Liver (tissue), 8 donors: ENCODE measurements at regions not wholly inside any gene's neighbourhood (a gene's known extent, or its start where the extent isn't known, plus 50 kb on each side); places are given as distances from the start of the nearest gene placed in this dataset.

Experiments used
- DNase-seq: peaks from one replicate; pipeline ENCODE4 v3.0.0-alpha.2; 2017; ENCODE audit warnings: low spot score
- H3K27ac ChIP-seq, 2 donors: one replicate each; pipeline ENCODE4 v1.7.0; 2013; ENCODE audit warnings: inconsistent platforms in 2 of 2, low read length in 2 of 2, control low read depth in 1 of 2, low read depth in 1 of 2, mild to moderate bottlenecking in 1 of 2
- H3K27me3 ChIP-seq, 4 donors: one replicate each; pipeline versions ENCODE4 v1.6.1 to v1.7.0; 2013; ENCODE audit warnings: low read length in 3 of 4, inconsistent platforms in 1 of 4, mild to moderate bottlenecking in 1 of 4, moderate library complexity in 1 of 4; ENCODE audit not compliant: control insufficient read depth in 4 of 4, insufficient read depth in 4 of 4
- H3K36me3 ChIP-seq, 4 donors: one replicate each; pipeline versions ENCODE4 v1.6.1 to v1.7.0; 2013; ENCODE audit warnings: low read length in 3 of 4, mild to moderate bottlenecking in 3 of 4, low read depth in 1 of 4, moderate library complexity in 1 of 4; ENCODE audit not compliant: control insufficient read depth in 4 of 4, insufficient read depth in 3 of 4
- H3K4me1 ChIP-seq, 4 donors: one replicate each; pipeline versions ENCODE4 v1.6.1 to v1.7.0; 2013; ENCODE audit warnings: low read length in 3 of 4, mild to moderate bottlenecking in 3 of 4, moderate library complexity in 1 of 4; ENCODE audit not compliant: control insufficient read depth in 4 of 4, insufficient read depth in 4 of 4
- H3K4me3 ChIP-seq, 3 donors: one replicate each; pipeline versions ENCODE4 v1.6.1 to v1.7.0; 2013; ENCODE audit warnings: low read length in 3 of 3, control low read depth in 1 of 3, low read depth in 1 of 3, mild to moderate bottlenecking in 1 of 3
- H3K9ac ChIP-seq, 2 donors: one replicate each; pipeline ENCODE4 v1.7.0; 2013; ENCODE audit warnings: low read length in 2 of 2, mild to moderate bottlenecking in 2 of 2, moderate library complexity in 2 of 2, control low read depth in 1 of 2, low read depth in 1 of 2
- H3K9me3 ChIP-seq, 4 donors: one replicate each; pipeline versions ENCODE4 v1.6.1 to v1.7.0; 2013; ENCODE audit warnings: low read length in 3 of 4; ENCODE audit not compliant: control insufficient read depth in 4 of 4
- EGR1 ChIP-seq, 2 donors: IDR thresholded peaks; 2 replicates each; pipeline ENCODE4 v1.6.1; 2016 to 2018; ENCODE audit warnings: antibody characterized with exemption in 2 of 2, low read depth in 2 of 2
- FOXA1 ChIP-seq: IDR thresholded peaks from 2 replicates; pipeline ENCODE4 v1.6.1; 2016; ENCODE audit warnings: antibody characterized with exemption
- FOXA2 ChIP-seq: IDR thresholded peaks from 2 replicates; pipeline ENCODE4 v1.6.1; 2016; ENCODE audit warnings: antibody characterized with exemption
- GABPA ChIP-seq, 2 donors: IDR thresholded peaks in 1 of 2; conservative IDR thresholded peaks in 1 of 2; 2 replicates each; pipeline ENCODE4 v1.6.1; 2016; ENCODE audit warnings: antibody characterized with exemption in 2 of 2, mild to moderate bottlenecking in 1 of 2, moderate library complexity in 1 of 2
- HNF4A ChIP-seq, 2 donors: conservative IDR thresholded peaks; 2 replicates each; pipeline ENCODE4 v1.6.1; 2016; ENCODE audit warnings: antibody characterized with exemption in 2 of 2, mild to moderate bottlenecking in 2 of 2
- HNF4G ChIP-seq: IDR thresholded peaks from 2 replicates; pipeline ENCODE4 v1.6.1; 2016; ENCODE audit warnings: antibody characterized with exemption
- JUND ChIP-seq, 2 donors: IDR thresholded peaks; 2 replicates each; pipeline ENCODE4 v1.6.1; 2016; ENCODE audit warnings: antibody characterized with exemption in 2 of 2
- NR2F2 ChIP-seq: IDR thresholded peaks from 2 replicates; pipeline ENCODE4 v1.6.1; 2016; ENCODE audit warnings: antibody characterized with exemption
- RAD21 ChIP-seq, 2 donors: IDR thresholded peaks; 2 replicates each; pipeline ENCODE4 v1.6.1; 2016; ENCODE audit warnings: antibody characterized with exemption in 2 of 2, mild to moderate bottlenecking in 2 of 2
- RXRA ChIP-seq, 2 donors: IDR thresholded peaks; 2 replicates each; pipeline ENCODE4 v1.6.1; 2017 to 2018; ENCODE audit warnings: antibody characterized with exemption in 2 of 2, mild to moderate bottlenecking in 1 of 2
- SP1 ChIP-seq: IDR thresholded peaks from 2 replicates; pipeline ENCODE4 v1.6.1; 2018; ENCODE audit warnings: antibody characterized with exemption, mild to moderate bottlenecking
- TAF1 ChIP-seq: conservative IDR thresholded peaks from 2 replicates; pipeline ENCODE4 v1.6.1; 2016; ENCODE audit warnings: antibody characterized with exemption, mild to moderate bottlenecking
- YY1 ChIP-seq: IDR thresholded peaks from 2 replicates; pipeline ENCODE4 v1.6.1; 2016; ENCODE audit warnings: antibody characterized with exemption, mild to moderate bottlenecking
- WGBS: extraction: QIAGEN DNeasy Blood & Tissue Kit; methylation state at CpG from one replicate; pipeline ENCODE4 v1.1.7; 2013; 5-methylcytosine and 5-hydroxymethylcytosine counted together
- TF ChIP-seq, protein P1 (sequence below): IDR thresholded peaks from 2 replicates; pipeline ENCODE4 v1.6.1; 2016; ENCODE audit warnings: antibody characterized with exemption
- TF ChIP-seq, protein P2 (sequence below): IDR thresholded peaks from 2 replicates; pipeline ENCODE4 v1.6.1; 2016; ENCODE audit warnings: antibody characterized with exemption, mild to moderate bottlenecking
- TF ChIP-seq, protein P3 (sequence below): IDR thresholded peaks from 2 replicates; pipeline ENCODE4 v1.6.1; 2016; ENCODE audit warnings: antibody characterized with exemption
- TF ChIP-seq, protein P4 (sequence below): fragments of 150-350 bp; IDR thresholded peaks from 2 replicates; pipeline ENCODE4 v1.5.1; 2017; ENCODE audit warnings: improper control_type of control experiment, low read depth, low read length; ENCODE audit not compliant: missing input control
- TF ChIP-seq, protein P5 (sequence below): IDR thresholded peaks from 2 replicates; pipeline ENCODE4 v1.6.1; 2016; ENCODE audit warnings: antibody characterized with exemption
- donor health status: healthy.
- donor health status: healthy.
- donor health status: healthy.
- donor health status: healthy.
- donor health status: healthy.

DNA sequence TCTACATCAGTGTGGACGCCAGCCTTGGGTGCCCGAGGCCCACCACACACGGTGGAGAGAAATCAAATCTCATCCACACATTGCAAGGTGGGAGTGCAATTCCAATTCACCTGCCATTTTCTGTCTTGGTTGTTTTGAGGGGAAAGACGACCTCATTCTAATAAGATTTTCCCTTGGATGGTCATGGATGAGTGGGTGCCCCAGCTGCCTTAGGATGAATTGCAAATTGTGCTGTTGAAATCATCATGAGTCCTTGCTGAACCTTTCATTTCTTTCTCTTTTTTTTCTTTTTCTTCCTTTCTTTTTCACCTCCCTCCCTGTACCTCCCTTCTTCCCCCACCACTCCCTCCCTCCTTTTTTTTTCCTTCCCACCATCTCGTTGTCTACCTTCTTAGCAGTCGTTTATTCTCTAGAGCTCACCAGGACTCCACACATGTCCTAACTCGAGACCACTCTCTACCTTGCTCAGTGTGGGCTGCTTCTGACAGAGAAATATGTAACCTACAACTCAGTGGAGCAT lies 266.9 kb upstream of the NFE2L3 start:
- Histone ChIP-seq H3K9ac (no peak overlapping the region), H3K4me3 (no peak overlapping the region)

DNA sequence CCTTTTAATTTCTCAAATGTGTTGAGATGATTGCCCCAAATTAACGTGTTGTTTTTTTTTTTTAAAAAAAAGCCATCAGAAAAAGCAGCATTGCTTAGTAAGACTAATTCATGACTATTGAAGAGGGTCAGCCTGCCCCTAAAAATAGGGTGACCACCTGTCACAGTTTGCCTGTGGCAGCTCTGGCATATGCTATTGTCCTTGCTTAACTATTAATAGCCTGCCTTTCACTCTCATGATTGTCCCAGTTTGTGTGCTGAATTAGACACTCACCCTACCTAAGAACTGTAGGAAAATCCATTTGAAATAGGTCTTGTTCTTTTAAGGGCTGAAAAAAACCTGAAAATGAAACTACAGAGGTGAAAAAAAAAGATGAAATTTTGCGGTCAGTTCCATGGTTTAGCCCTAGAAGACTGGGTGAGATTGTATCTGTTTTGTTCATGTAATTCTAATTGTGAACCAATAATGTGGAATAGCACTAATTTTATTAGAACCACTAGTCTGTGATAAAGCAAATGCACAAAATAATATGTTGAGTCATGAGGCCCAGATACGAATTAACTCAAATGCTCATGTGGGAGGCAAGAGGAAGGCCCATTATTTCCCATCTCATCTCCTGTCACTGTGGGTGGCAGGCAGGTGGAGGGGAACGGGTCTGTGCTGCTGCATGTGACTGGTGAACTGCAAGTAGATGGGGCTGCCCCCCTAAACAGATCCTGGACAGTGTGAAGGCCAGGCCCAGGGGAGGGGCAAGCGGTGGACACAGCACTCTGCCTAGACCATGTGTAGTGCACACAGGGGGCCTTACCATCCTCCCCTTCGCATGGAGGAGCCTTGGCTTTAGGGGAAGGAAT lies 265.4 kb upstream of the NFE2L3 start:
- H3K9ac ChIP-seq: no peak overlapping the region
- H3K4me3 ChIP-seq: no peak overlapping the region
- H3K9me3 ChIP-seq: no peaks in the 10 kb centered on the region
- no peaks in the 10 kb centered on the region for H3K36me3 ChIP-seq
- H3K4me1 ChIP-seq: no peaks in the 10 kb centered on the region
- H3K27me3 ChIP-seq: peaks cover 0 to 18% (median 4%) of the 10 kb centered on the region in 4 donors
- no peak overlapping the region for H3K27ac ChIP-seq
- DNase-seq: no peak
- WGBS: 79% methylated on average over 6 of the region's 6 CpGs
- TF ChIP-seq EGR1 (IDR thresholded peaks at IDR 0.05; ENCODE audit: low read depth in 2 of 2): no peak
- no peak for TF ChIP-seq GABPA (IDR thresholded peaks at IDR 0.05 in 1 of 2, conservative IDR thresholded peaks at IDR 0.05 in 1 of 2)
- no peak for TF ChIP-seq YY1
- TF ChIP-seq SP1: no peak
- TF ChIP-seq, protein P1, sequence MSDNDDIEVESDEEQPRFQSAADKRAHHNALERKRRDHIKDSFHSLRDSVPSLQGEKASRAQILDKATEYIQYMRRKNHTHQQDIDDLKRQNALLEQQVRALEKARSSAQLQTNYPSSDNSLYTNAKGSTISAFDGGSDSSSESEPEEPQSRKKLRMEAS: no peak
- TF ChIP-seq NR2F2: no peak
- TF ChIP-seq, protein P2, sequence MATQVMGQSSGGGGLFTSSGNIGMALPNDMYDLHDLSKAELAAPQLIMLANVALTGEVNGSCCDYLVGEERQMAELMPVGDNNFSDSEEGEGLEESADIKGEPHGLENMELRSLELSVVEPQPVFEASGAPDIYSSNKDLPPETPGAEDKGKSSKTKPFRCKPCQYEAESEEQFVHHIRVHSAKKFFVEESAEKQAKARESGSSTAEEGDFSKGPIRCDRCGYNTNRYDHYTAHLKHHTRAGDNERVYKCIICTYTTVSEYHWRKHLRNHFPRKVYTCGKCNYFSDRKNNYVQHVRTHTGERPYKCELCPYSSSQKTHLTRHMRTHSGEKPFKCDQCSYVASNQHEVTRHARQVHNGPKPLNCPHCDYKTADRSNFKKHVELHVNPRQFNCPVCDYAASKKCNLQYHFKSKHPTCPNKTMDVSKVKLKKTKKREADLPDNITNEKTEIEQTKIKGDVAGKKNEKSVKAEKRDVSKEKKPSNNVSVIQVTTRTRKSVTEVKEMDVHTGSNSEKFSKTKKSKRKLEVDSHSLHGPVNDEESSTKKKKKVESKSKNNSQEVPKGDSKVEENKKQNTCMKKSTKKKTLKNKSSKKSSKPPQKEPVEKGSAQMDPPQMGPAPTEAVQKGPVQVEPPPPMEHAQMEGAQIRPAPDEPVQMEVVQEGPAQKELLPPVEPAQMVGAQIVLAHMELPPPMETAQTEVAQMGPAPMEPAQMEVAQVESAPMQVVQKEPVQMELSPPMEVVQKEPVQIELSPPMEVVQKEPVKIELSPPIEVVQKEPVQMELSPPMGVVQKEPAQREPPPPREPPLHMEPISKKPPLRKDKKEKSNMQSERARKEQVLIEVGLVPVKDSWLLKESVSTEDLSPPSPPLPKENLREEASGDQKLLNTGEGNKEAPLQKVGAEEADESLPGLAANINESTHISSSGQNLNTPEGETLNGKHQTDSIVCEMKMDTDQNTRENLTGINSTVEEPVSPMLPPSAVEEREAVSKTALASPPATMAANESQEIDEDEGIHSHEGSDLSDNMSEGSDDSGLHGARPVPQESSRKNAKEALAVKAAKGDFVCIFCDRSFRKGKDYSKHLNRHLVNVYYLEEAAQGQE: no peak
- no peak for TF ChIP-seq JUND (IDR thresholded peaks at IDR 0.05)
- TF ChIP-seq, protein P3, sequence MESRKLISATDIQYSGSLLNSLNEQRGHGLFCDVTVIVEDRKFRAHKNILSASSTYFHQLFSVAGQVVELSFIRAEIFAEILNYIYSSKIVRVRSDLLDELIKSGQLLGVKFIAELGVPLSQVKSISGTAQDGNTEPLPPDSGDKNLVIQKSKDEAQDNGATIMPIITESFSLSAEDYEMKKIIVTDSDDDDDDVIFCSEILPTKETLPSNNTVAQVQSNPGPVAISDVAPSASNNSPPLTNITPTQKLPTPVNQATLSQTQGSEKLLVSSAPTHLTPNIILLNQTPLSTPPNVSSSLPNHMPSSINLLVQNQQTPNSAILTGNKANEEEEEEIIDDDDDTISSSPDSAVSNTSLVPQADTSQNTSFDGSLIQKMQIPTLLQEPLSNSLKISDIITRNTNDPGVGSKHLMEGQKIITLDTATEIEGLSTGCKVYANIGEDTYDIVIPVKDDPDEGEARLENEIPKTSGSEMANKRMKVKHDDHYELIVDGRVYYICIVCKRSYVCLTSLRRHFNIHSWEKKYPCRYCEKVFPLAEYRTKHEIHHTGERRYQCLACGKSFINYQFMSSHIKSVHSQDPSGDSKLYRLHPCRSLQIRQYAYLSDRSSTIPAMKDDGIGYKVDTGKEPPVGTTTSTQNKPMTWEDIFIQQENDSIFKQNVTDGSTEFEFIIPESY: no peak
- no peak for TF ChIP-seq HNF4A (conservative IDR thresholded peaks at IDR 0.05)
- TF ChIP-seq, protein P4, sequence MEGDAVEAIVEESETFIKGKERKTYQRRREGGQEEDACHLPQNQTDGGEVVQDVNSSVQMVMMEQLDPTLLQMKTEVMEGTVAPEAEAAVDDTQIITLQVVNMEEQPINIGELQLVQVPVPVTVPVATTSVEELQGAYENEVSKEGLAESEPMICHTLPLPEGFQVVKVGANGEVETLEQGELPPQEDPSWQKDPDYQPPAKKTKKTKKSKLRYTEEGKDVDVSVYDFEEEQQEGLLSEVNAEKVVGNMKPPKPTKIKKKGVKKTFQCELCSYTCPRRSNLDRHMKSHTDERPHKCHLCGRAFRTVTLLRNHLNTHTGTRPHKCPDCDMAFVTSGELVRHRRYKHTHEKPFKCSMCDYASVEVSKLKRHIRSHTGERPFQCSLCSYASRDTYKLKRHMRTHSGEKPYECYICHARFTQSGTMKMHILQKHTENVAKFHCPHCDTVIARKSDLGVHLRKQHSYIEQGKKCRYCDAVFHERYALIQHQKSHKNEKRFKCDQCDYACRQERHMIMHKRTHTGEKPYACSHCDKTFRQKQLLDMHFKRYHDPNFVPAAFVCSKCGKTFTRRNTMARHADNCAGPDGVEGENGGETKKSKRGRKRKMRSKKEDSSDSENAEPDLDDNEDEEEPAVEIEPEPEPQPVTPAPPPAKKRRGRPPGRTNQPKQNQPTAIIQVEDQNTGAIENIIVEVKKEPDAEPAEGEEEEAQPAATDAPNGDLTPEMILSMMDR: no peak
- TF ChIP-seq RAD21 (IDR thresholded peaks at IDR 0.05): no peak
- no peak for TF ChIP-seq HNF4G
- TF ChIP-seq TAF1: no peak
- TF ChIP-seq, protein P5, sequence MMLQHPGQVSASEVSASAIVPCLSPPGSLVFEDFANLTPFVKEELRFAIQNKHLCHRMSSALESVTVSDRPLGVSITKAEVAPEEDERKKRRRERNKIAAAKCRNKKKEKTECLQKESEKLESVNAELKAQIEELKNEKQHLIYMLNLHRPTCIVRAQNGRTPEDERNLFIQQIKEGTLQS: no peak
- TF ChIP-seq RXRA (IDR thresholded peaks at IDR 0.05): no peak
- TF ChIP-seq FOXA1: no peak
- TF ChIP-seq FOXA2: no peak

More for the DNA sequence above, 266.9 kb upstream of the NFE2L3 start:
- no peaks in the 10 kb centered on the region for H3K4me1 ChIP-seq
- DNase-seq: no peak
- WGBS: 81% methylated on average over 7 of the region's 7 CpGs
- H3K27ac ChIP-seq: no peak overlapping the region
- H3K36me3 ChIP-seq: no peaks in the 10 kb centered on the region
- no peaks in the 10 kb centered on the region for H3K9me3 ChIP-seq
- TF ChIP-seq NR2F2 (no peak), JUND (IDR thresholded peaks at IDR 0.05) (no peak), HNF4A (conservative IDR thresholded peaks at IDR 0.05) (no peak)
- peaks cover 0 to 20% (median 5%) of the 10 kb centered on the region in 4 donors for H3K27me3 ChIP-seq
